Activated naive CD4-positive, alpha-beta T cell treated with Interleukin-2 at 50 U/mL for 16 hours (primary cell): ENCODE measurements at regions not wholly inside any gene's neighbourhood (a gene's known extent, or its start where the extent isn't known, plus 50 kb on each side); places are given as distances from the start of the nearest gene placed in this dataset.
"Not testable (repeated sequence)": the region's sequence is repeated elsewhere in the genome, so short reads cannot be mapped to it uniquely, and the experiment has no call there.

ENCODE experiments used
- DNase-seq: peaks from one replicate; pipeline ENCODE4 v3.0.0-alpha.2; 2020

DNA sequence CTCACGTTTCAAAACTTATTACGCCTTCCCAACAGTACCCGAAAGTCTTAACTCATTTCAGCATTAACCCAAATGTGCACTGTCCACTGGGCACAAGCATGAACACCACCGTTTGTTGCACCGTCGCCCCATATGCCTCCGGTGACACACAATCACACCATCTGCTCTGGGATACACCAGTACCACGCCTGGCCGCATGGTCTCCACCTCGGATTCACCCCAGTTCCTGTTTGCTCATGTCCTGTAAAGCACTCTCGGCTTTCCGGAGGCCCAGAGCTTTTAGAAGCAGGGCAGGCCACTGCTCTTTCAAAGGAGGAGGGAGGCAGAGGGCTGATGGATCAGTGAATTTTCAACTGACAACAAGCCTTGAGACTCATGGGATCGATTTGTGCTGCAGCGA is 1570.0 kb upstream of the DEFB115 start:
- no peak for DNase-seq

DNA sequence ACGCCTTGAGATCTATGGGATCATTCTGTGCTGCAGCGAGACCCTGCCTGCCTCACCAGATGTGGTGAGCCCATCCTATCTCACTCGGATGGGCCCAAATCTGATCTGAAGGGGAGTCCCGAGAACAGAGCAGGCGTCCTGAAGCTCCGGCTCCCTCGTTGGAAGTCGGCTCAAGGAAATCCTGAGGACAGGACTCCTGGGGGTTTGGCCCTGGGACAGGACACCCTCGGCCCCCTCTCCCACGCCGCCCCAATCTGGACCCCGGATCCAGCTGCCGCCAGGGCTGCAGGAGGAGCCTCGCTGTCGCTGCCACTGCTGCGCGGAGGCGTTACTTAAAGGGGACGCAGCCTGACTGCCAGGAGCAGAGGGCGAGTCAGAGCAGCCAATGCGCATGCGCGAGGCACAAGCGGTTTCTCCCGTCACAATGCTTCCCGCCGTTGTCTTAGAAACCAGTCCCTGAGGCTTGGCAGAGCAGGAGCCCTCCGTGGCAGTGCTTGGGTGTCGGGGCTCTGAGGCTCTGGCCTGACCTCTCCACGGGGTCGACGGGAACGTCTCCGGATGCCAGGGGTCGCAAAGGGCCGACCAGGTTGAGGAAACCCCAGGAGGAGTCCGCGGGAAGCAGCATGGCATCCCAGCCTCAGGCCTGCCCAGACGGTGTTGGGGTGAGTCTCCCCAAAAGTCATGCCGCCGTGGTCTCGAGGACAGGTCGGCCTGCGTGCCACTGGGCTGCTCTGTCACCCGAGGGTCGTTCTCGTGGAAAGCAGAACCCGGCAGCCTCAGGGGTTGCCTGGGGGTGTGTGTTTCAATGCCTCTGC is 1567.8 kb upstream of the DEFB115 start:
- no peak for DNase-seq

DNA sequence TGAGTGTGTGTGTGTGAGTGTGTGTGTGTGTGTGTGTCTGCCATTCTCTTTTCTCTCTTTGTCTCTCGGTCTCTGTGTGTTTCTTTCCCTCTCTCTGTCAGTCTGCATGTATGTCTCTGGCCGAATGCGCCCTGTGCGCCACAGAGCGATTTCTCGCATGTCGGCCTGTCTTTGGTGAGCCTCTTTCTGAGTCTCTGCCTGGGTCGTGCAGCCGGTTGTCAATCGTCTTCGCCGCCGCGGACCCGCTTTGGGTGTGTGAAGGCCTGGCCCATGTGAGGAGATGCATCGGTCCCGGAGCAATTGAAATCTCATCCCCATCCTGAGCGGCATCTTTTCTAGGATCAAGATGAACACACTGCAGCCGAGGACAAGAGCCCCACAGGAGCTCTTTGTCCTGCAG is 1567.2 kb upstream of the DEFB115 start:
- DNase-seq, result no peak

DNA sequence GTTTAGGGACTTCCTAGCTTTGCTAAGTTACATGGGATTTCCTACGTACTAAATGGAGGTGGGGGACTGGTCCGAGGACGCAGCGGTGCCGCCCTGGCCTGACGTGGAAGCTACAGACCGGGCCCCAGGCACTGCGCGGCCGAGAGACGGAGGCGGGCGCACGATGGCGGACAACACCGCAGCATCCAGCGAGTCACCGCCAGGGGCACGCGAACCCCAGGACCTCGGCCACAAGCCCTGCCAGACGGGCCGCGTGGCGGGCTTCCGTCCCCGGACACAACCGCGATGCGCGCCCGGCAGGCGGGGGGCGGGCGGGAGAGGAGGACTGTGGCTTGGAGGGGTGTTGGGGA is 1516.9 kb upstream of the DEFB115 start:
- DNase-seq, result no peak

DNA sequence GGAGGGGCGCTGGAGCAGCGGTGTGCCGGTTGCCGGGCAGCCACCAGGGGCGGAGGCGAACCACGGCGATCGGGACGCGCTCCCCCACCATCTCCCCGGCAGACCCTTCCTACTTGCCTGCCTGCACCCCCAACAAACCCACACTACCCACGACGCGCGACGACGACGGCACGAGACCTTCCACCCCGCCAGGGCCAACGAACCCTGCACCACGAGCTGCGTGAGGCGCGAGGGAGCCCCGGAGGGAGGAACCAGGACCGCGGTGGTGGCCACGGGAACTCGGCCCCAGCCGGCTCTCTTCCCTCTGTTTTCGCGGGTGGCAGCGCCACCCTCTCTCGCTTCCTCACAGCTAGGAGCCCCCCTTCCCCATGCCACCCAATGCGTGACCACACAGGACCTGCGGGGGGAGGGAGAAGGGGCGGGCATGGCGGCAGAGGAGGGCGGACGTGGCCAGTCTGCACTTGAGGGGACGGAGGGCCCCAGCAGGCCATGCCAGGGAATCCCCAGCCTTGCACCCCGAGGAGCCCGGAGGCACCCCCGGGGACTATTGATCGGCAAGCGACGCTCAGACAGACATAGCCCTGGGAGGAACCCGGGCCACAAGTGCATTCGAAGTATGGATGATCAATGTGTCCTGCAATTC is 1516.4 kb upstream of the DEFB115 start:
- DNase-seq, result no peak

DNA sequence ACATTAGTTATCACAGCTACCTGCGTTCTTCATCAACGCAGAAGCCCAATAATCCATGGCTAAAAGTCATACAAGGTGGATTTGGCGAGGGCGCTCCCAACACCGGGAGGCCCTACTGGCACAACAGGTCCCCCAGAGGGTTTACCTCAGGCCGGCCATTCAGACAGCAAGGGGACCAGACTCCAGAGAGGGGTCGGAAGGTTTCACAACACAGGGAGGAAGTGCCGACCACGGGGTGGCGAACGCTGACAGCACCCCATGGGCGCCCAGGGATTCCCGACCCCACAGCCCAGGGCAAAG is 1515.9 kb upstream of the DEFB115 start:
- DNase-seq, result no peak

DNA sequence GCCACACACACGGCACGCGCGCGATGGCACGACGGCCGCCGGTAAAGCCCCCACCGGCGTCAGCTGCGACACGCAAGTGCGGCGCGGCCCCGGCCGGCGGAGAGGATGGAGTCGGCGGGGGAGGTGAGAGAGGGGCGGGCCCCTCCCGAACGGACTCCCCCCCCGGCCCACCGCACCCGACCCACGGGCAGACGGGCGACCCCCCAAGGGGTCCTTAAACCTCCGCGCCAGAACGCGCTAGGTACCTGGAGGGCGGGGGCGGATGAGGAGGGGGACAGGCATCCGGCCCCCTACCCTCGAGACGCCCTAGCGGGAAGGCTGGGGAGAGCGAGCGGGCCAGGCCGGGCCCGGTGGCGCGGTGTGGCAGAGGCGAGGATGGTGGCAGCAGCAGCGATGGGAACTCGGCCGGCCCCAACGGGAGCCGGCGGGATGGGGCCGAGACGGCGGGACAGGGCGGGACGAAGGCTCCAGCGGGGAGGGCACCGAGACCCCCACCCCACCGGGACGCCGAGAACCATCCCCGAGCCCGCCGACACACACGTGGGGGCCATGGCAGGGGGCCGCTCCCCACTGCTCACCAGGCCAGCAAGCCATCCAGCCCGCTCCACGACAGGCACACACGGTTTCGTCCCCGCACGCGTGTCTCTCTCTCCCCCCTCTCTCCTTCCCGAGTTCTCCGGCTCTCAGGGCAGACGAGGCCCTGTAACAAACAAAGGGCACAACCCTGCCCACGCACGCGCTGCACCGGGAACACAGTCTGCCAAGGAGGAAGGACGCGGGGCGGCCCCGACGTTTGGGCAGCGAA is 1515.4 kb upstream of the DEFB115 start:
- DNase-seq, result no peak

DNA sequence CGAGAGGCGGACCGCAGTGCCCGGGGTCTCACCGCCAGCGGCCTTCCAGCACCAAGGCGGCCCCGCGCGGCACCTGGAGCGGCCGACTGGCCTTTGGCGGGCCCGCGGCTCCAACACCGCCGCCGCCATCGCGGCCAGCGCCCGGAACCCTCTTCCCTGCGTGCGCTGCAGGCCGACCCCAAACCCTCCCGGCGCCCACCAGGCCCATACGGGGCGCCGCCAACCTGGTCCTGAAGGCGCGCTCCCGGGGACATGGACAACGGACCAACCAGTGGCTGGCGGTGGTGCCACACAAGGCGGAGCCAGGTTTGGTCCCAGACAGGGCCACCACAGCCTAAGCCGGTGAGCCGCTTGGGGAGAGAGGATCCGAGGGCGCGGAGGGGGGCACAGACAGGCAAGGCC is 1514.8 kb upstream of the DEFB115 start:
- DNase-seq, result no peak

DNA sequence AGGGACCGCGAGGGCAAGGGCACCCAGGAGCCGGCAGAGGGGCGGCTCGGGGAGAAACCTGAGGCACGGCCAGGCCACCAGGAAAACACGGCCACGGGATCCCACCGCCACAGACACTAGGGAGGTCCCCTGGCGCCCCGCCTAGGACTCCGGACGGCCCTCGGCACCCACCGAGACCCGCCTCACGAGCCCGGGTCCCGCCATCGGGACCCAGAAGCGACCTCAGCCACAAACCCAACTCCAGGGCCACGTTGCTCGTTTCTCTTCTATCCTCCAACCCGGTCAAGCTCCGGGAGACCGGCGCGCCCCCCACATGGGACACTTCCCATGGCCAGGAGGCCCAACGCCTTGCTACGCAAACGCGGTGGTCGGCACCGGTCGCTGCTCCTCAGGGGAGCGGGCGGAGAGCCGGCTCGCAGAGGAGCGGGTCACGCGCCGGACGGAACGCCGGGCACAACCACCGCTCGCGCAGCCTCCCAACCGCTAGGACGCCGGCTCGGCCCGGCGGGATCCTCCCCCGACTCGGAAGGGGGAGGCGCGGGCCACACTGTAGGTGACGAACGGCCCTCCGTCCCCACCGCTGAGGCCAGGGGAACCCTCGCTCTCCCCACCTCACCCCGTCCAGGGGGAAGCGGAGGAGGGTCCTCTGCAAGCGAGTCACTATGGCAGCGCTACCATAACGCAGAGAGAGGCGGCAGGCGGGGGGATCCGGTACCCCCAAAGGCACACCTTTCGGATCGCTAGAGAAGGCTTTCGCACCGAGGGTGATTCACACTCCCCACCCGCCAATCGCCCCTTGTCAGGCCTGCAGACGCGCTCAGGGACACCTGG is 1514.1 kb upstream of the DEFB115 start:
- no peak for DNase-seq

DNA sequence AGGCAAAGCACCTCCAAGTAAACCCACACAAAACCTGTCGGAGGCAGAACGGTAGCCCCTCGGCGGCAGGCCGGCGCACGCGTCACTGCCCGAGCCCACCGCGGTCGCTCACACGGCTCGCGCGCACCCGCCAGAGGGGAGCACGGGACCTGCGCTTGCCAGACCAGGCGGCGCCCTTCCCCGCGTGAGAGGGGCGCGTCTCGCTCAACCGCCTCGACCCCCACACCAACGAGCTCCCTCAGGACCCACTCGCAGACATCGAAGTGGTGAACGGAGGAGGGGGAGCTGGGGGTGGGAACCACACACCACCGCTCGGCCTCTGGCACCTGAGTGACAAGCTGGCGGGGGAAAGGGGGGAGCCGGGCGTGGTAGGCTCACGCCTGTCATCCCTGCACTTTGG is 1513.4 kb upstream of the DEFB115 start:
- no peak for DNase-seq

DNA sequence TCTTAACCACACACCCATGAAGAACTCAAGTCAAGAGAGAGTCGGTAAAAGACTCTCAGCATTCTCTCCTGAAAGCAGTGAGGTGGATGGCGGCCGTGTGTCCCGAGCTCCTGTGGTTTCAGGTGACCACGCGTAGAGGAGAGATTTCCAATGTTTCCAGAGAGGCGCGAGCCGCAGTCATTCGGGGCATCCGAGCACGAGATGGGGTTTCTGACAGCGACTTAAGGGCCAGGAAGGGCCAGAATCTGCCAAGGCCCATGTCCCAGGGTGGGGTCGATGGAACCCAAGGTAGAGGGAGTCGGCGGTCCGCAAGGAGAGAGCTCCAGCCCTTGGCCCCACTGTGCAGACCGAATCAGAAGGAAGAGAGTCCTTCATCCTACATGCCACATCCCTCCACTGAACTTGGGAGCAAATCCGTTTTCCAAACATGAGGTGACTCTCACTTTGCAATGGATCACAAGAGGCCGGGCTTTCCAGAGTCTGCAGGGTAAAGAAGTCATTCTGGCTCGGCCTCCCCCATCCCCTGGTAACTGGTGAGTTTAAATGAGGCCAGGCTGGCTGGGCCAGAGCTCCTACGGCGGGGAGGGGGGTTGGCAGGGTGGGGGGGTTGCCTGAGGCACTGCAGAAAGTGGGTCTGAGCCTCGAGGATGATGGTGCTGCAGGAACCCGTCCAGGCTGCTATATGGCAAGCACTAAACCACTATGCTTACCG is 1511.8 kb upstream of the DEFB115 start:
- not testable (repeated sequence) for DNase-seq

DNA sequence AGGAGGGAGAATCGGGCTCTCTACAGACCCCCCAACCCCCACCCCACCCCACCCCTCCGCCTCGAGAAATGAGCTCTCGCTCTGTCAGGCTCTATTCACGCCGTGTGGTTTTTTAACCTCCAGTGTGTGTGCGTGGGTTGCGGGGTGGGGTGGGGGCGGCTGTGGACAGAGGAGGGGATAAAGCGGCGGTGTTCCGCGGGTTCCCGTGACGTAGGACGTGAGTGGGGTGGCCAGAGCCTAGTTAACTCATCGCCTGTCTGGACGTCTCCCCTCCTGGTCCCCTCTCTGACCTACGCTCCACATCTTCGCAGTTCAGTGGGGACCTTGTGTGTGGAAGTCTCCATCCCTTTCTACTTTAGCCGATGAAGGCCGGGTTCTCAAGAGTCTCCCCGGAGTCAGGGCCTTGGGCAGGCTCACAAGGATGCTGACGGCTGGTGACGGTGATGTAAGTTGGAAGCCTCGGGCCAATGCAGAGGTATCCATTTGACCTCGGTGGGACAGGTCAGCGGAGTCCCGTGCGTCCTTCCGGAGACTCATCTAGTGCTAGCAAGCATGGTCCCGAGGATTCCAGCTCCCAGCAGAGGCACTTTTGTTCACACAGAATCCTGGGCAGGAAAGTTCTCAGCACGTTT is 1507.1 kb upstream of the DEFB115 start:
- no peak for DNase-seq

DNA sequence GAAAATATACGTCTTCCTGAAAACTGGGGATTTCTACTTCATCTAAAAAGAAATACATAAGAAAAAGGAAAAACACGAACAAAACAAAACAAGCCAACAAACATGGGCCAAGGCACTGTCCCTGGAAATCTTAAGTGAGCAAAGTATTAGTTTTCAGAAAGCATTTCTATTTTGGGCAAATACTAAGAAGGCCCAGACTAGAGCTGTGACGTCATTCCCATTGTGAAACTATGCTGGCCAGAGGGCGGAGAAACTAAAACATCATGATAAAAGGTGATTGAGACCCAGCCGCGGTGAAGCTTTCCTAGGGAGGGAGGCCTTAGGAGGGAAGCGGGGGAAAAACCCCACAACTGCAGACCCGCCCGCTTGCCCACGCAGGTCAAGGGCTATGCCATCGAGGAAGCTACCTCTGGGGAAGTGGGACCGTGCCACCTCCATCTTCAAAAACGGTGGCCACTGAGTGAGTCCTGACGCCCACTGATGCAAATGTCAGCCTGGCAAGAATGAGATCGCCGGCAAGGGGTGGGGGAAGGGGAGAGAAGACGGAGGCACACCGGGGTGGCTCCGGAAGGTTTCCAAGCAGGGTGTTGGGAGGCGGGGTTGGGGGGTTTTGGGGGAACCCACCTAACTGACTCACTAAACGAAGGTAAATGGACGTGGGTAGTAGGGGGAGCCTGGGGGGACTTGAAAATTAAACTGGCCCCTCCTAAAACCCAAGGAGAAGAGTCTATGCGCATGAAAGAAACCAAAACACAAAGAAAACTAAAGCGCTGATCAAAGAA is 1504.6 kb upstream of the DEFB115 start:
- DNase-seq, result not testable (repeated sequence)

DNA sequence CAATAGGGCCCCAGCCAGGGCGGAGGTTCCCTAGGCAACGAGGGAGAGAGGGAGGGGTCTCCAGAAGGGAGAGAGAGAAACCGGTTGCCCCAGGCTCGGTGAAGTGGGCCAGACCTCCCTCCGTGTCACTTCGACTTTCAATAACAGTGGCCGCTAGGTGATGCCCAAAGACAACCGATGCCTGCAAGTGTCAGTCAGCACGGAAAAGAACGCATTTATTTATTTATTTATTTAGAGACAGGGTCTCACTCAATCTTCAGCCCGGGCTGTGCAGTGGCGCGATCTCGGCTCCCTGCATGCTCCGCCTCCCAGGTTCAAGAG is 1504.1 kb upstream of the DEFB115 start:
- not testable (repeated sequence) for DNase-seq

DNA sequence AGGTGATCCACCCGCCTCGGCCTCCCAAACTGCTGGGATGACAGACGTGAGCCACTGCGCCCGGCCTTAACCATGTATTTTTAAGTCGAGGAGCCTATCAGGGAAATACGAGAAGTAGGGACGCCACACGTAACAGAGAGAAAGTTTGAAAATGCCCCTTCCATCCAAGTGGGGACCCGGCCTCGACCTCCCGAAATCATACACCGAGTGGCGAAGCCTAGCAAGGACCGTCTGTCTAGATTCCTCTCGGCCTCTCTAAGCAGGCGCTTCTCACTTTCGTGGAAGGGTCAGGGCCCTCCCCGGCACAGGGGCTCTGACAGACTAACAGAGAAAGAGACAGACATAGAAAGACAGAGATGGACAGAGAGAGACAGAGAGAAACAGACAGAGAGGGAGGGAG is 1503.6 kb upstream of the DEFB115 start:
- not testable (repeated sequence) for DNase-seq

DNA sequence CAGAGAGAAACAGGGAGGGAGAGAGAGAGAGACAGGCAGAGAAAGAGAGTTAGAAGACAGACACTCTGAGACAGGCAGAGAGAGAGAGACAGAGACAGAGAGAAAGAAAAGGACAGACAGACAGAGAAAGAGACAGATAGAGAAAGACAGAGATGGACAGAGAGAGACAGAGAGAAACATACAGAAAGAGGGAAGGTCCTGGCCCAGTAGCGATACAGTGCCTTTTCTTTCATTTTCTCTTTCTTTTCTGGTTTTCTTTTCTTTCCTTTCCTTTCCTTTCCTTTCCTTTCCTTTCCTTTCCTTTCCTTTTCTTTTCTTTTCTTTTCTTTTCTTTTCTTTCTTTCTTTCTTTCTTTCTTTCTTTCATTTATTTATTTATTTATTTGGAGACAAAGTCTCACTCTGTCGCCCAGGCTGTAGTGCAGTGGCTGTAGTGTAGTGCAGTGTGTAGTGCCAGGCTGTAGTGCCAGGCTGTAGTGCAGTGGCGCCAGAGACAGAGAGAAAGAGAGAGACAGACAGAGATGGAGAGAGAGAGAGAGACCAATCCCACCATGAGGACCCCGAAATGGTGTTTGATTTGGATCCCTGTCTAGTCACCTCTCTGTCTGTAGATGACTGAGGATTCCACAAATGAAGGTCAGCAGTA is 1501.5 kb upstream of the DEFB115 start:
- not testable (repeated sequence) for DNase-seq

DNA sequence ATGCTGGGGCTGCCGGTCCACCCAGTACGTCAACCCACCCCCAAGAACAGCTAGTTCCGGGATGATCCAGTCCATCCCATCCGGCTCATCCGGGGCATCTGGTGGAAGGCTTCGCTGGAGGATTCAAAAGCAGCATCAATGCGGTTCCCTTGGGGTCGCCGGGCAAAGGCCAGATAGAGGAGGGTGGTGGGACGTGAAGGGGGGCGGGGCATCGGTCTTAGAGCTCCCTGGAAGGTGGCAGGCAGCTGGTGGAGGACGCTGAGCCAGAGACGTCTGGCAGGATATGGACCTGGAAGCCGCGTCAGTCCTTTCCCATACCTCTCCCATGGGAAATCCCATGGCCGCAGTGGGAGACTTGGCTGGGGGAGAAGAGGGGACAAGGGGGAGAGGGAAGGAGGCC is 1500.8 kb upstream of the DEFB115 start:
- DNase-seq, result no peak

DNA sequence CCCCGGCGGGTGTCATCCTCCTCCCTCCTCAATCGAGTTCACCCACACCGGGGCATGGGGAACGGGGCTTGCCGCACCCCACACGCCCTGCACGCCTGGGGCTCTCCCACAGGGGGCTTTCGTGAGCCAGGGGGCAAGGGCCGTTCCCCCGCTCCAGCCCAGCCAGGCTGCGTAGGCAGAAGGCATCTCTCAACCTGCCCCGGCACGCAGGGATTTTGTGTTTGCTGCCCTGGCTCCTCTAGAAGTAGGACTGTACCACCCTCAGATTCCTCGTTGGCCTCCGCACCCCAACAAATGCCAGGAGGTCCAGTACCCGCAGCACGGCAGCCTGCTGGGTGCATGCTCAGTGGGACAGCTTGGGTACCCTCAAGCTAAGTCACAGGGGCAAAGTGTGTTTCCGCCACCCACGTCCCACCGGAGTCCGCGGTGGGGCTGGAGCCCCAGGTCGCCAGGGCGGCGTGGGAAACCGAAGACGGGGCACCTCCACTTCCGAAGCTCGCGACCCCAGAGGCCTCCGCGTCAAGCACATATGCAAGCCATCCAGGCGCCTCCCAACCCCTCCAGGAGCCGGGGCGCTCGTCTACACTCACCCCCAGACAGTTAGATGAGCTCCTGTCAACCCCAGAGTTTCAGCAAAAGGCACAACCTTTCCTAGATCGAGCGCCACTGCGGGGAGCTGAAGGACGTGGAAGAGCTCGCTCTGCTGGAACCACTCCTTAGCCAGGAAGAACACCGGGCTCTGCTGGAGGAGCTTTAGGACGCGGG is 1495.7 kb upstream of the DEFB115 start:
- DNase-seq, result not testable (repeated sequence)

DNA sequence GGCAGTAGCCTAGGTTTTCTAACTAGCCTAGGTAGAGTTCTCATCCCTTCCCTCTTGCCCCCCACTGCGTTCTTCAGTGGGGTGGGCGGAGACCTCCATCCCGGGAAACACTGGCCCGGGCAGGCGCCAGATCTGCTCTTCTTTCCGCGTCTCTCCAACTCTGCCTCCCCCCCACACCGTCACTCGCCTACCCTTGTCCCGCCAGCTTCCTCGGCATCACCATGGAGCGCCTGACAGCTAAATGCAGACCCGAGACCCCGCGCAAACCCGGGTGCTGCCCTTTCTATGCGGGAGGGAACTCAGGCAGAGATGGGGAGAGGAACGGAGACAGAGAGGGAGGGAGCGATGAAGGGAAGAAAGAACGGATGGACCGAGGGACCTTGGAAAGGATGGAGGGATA is 1494.8 kb upstream of the DEFB115 start:
- no peak for DNase-seq
